Panc1 (cell line): ENCODE measurements at regions not wholly inside any gene's neighbourhood (a gene's known extent, or its start where the extent isn't known, plus 50 kb on each side); places are given as distances from the start of the nearest gene placed in this dataset.

Experiments
- ATAC-seq: fragments of 200-7000 bp; cut with Tn5 transposase; 2 replicates; pipeline ENCODE4 v1.9.1; 2020; ENCODE audit warnings: mild to moderate bottlenecking, moderate library complexity
- BruUV-seq: library from RNA; stranded (reverse); fragments of 400-500 nt; replicated peaks from 2 replicates; lab custom pipeline; 2021; lab: Mats Ljungman, UMichigan
- CTCF ChIA-PET: fragments of 300-600 bp; sonication (Branson Sonifier 250); formaldehyde crosslinking; loops from one replicate; lab custom pipeline; 2022; ENCODE audit warnings: antibody characterized with exemption; lab: Charles Lee
- POLR2A ChIA-PET: fragments of 300-600 bp; sonication (Branson Sonifier 250); formaldehyde crosslinking; loops from one replicate; lab custom pipeline; 2022; ENCODE audit warnings: antibody characterized with exemption; lab: Charles Lee
- DNase-seq: peaks from one replicate; pipeline ENCODE4 v3.0.0-alpha.2; 2010; ENCODE audit warnings: low read depth, low spot score
- H3K27ac ChIP-seq: 2 replicates; pipeline ENCODE4 v1.5.1; 2011; ENCODE audit warnings: mild to moderate bottlenecking, low read length, inconsistent platforms
- H3K27me3 ChIP-seq: fragments of 200-500 bp; sonication (Bioruptor generic); 2 replicates; pipeline ENCODE4 v1.6.0; 2014; ENCODE audit warnings: low read length, inconsistent platforms; ENCODE audit not compliant: control insufficient read depth, insufficient read depth
- H3K36me3 ChIP-seq: fragments of 200-500 bp; sonication (Bioruptor generic); 2 replicates; pipeline ENCODE4 v1.5.1; 2014; ENCODE audit warnings: inconsistent platforms, mild to moderate bottlenecking, low read length, moderate library complexity; ENCODE audit not compliant: control insufficient read depth, insufficient read depth
- H3K4me1 ChIP-seq: 2 replicates; pipeline ENCODE4 v1.5.1; 2011; ENCODE audit warnings: inconsistent platforms, mild to moderate bottlenecking, low read length, moderate library complexity; ENCODE audit not compliant: control insufficient read depth, insufficient read depth
- H3K4me3 ChIP-seq, 2 experiments: 2 replicates each; pipeline ENCODE4 v1.5.1; 2011 to 2012; ENCODE audit warnings: low read depth in 2 of 2, low read length in 2 of 2, mild to moderate bottlenecking in 2 of 2, inconsistent platforms in 1 of 2, moderate library complexity in 1 of 2
- H3K9me3 ChIP-seq: fragments of 200-500 bp; sonication (Bioruptor generic); 2 replicates; pipeline ENCODE4 v1.5.1; 2014; ENCODE audit warnings: low read depth, mild to moderate bottlenecking, inconsistent platforms, low read length, moderate library complexity; ENCODE audit not compliant: control insufficient read depth, insufficient read depth
- CTCF ChIP-seq: fragments of 450-650 bp; IDR thresholded peaks from 2 replicates; pipeline ENCODE4 v1.5.1; 2017; ENCODE audit warnings: mild to moderate bottlenecking
- POLR2AphosphoS5 ChIP-seq: IDR thresholded peaks from 2 replicates; pipeline ENCODE4 v1.6.1; 2012; ENCODE audit warnings: mild to moderate bottlenecking, low read depth, low read length, moderate library complexity
- REST ChIP-seq, 2 experiments: IDR thresholded peaks; 2 replicates each; pipeline ENCODE4 v1.6.1; 2011 to 2012; ENCODE audit warnings: low read depth in 2 of 2, control low read depth in 1 of 2, low read length in 1 of 2, mild to moderate bottlenecking in 1 of 2, moderate library complexity in 1 of 2; ENCODE audit not compliant: insufficient read depth in 1 of 2
- SIN3A ChIP-seq: IDR thresholded peaks from 2 replicates; pipeline ENCODE4 v1.6.1; 2012; ENCODE audit warnings: low read depth, mild to moderate bottlenecking, low read length, moderate library complexity, borderline replicate concordance; ENCODE audit not compliant: insufficient read depth
- TCF7L2 ChIP-seq: IDR thresholded peaks from 2 replicates; pipeline ENCODE4 v1.6.1; 2011; ENCODE audit warnings: mild to moderate bottlenecking, low read depth, low read length, inconsistent platforms
- in situ Hi-C: cut with HindIII; loops from 2 replicates; pipeline ENCODE4 v1.10.0; 2016; ENCODE audit warnings: low sequenced_read_pairs, low pct_unique_long_range_greater_than_20kb
- intact Hi-C: fragments of 100-400 bp; cut with micrococcal nuclease; formaldehyde crosslinking; loops from one replicate; pipeline ENCODE4 v1.10.0; 2022; ENCODE audit not compliant: unreplicated experiment

GRCh38 chr14:44741431-44741830, 220.3 kb downstream of the KLHL28 start:
- ATAC-seq (no peak), DNase-seq (no peak)
- Histone ChIP-seq H3K27me3 (no peaks in the 10 kb centered on the region), H3K9me3 (no peaks in the 10 kb centered on the region), H3K4me3 (no peak overlapping the region), H3K4me1 (no peaks in the 10 kb centered on the region), H3K27ac (no peak overlapping the region), H3K36me3 (no peaks in the 10 kb centered on the region)
- intact Hi-C loops (no loop called here), in situ Hi-C loops (no loop called here)
- no TSS peak for BruUV-seq
- ChIA-PET CTCF (no interaction called here), POLR2A (no interaction called here)
- TF ChIP-seq POLR2AphosphoS5 = no peak
- TF ChIP-seq SIN3A = no peak
- no peak for TF ChIP-seq TCF7L2
- no peak for TF ChIP-seq CTCF
- no peak for TF ChIP-seq REST (IDR thresholded peaks at IDR 0.05; ENCODE audit: insufficient read depth in 1 of 2, low read depth in 2 of 2, low read length in 1 of 2)

GRCh38 chr14:44736326-44736725, 225.4 kb downstream of the KLHL28 start:
- TF ChIP-seq REST (IDR thresholded peaks at IDR 0.05; ENCODE audit: insufficient read depth in 1 of 2, low read depth in 2 of 2, low read length in 1 of 2) (no peak), CTCF (no peak), TCF7L2 (no peak), POLR2AphosphoS5 (no peak), SIN3A (no peak)
- BruUV-seq = no TSS peak
- Histone ChIP-seq H3K9me3 (no peaks in the 10 kb centered on the region), H3K4me3 (no peak overlapping the region), H3K27me3 (no peaks in the 10 kb centered on the region), H3K27ac (no peak overlapping the region), H3K4me1 (no peaks in the 10 kb centered on the region), H3K36me3 (no peaks in the 10 kb centered on the region)
- ATAC-seq (no peak), DNase-seq (no peak)
- intact Hi-C loops = no loop called here
- in situ Hi-C loops = no loop called here
- ChIA-PET CTCF (interaction anchor here (0.6 kb wide), 1 partner anchor 600 kb away, joined by 4 read pairs; no protein-coding TSS in a partner anchor), POLR2A (no interaction called here)
